ENCODE measurements at regions not wholly inside any gene's neighbourhood (a gene's known extent, or its start where the extent isn't known, plus 50 kb on each side); places are given as distances from the start of the nearest gene placed in this dataset.

DNA sequence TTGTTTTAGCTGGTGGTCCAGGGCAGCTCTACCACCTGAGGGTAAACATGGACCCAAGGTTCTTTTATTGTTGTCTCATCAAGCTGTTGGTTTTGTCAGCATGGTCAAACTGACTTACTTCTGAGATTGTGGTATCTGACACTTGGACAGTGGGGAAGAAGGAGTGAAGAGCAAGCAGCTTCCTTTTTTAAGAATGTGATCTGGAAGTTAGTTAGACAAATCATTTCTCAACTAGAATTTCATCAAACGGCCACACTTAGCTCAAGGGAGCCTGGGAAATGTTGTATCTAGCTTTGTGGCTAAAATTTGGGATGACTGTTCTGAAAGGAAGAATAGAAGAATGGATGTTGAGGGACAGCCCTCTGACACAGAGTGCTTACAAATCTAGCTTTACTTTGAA is 215.2 kb downstream of the ZNF621 start:
- TF ChIP-seq SMAD1 (IDR thresholded peaks at IDR 0.05; ENCODE audit: low read depth, low read length, partially characterized antibody) (no peak), POLR2A (conservative IDR thresholded peaks at IDR 0.05) (no peak), EHMT2 (IDR thresholded peaks at IDR 0.05) (no peak), ZC3H4 (CRISPR knock-in tag; IDR thresholded peaks at IDR 0.05; ENCODE audit: borderline replicate concordance) (no peak), ZEB2 (IDR thresholded peaks at IDR 0.05) (no peak), RBM14 (IDR thresholded peaks at IDR 0.05; ENCODE audit: borderline replicate concordance, insufficient read depth, low read depth, low read length) (no peak), SAFB2 (IDR thresholded peaks at IDR 0.05; ENCODE audit: borderline replicate concordance, low read depth, low read length, severe bottlenecking) (no peak), PATZ1 (CRISPR knock-in tag; IDR thresholded peaks at IDR 0.05; ENCODE audit: borderline replicate concordance) (no peak), FOXK2 (conservative IDR thresholded peaks at IDR 0.05 in 1 of 2, IDR thresholded peaks at IDR 0.05 in 1 of 2; ENCODE audit: low read depth in 2 of 2) (no peak)
- TF ChIP-seq, protein P1, sequence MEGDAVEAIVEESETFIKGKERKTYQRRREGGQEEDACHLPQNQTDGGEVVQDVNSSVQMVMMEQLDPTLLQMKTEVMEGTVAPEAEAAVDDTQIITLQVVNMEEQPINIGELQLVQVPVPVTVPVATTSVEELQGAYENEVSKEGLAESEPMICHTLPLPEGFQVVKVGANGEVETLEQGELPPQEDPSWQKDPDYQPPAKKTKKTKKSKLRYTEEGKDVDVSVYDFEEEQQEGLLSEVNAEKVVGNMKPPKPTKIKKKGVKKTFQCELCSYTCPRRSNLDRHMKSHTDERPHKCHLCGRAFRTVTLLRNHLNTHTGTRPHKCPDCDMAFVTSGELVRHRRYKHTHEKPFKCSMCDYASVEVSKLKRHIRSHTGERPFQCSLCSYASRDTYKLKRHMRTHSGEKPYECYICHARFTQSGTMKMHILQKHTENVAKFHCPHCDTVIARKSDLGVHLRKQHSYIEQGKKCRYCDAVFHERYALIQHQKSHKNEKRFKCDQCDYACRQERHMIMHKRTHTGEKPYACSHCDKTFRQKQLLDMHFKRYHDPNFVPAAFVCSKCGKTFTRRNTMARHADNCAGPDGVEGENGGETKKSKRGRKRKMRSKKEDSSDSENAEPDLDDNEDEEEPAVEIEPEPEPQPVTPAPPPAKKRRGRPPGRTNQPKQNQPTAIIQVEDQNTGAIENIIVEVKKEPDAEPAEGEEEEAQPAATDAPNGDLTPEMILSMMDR (IDR thresholded peaks at IDR 0.05 in 2 of 3, conservative IDR thresholded peaks at IDR 0.05 in 1 of 3; ENCODE audit: insufficient read depth in 2 of 3, low read depth in 1 of 3, low read length in 3 of 3), result no peak
